OCI-LY1 (cell line): ENCODE measurements at regions not wholly inside any gene's neighbourhood (a gene's known extent, or its start where the extent isn't known, plus 50 kb on each side); places are given as distances from the start of the nearest gene placed in this dataset.
A peak's percentile ranks its signal among the peaks of the same experiment; 100 is the strongest.
"Not testable (repeated sequence)": the region's sequence is repeated elsewhere in the genome, so short reads cannot be mapped to it uniquely, and the experiment has no call there.

Source experiments
- H2AFZ ChIP-seq: fragments of 200-600 bp; sonication (generic), shearing (Covaris generic); 2 replicates; pipeline ENCODE4 v1.6.0; 2014; ENCODE audit warnings: antibody characterized with exemption, mild to moderate bottlenecking, low read length
- H3F3A ChIP-seq: fragments of 200-600 bp; sonication (generic), shearing (Covaris generic); 2 replicates; pipeline ENCODE4 v1.6.0; 2014; ENCODE audit warnings: mild to moderate bottlenecking, antibody characterized with exemption, low read length, moderate library complexity; ENCODE audit not compliant: insufficient read depth
- H3K27ac ChIP-seq: fragments of 200-600 bp; sonication (generic); 2 replicates; pipeline ENCODE4 v1.5.1; 2014; ENCODE audit warnings: low read length, mixed run types, mild to moderate bottlenecking, low read depth; ENCODE audit not compliant: poor library complexity, severe bottlenecking
- H3K27me3 ChIP-seq: fragments of 200-600 bp; sonication (generic); 2 replicates; pipeline ENCODE4 v1.6.0; 2014; ENCODE audit warnings: antibody characterized with exemption, mild to moderate bottlenecking, low read length, moderate library complexity; ENCODE audit not compliant: insufficient read depth
- H3K36me3 ChIP-seq: fragments of 200-600 bp; sonication (generic); 2 replicates; pipeline ENCODE4 v1.6.1; 2014; ENCODE audit warnings: mild to moderate bottlenecking, antibody characterized with exemption, low read length, moderate library complexity, mixed read lengths; ENCODE audit not compliant: insufficient read depth
- H3K4me1 ChIP-seq: fragments of 200-600 bp; sonication (generic); 2 replicates; pipeline ENCODE4 v1.5.1; 2014; ENCODE audit warnings: mild to moderate bottlenecking, low read length, moderate library complexity; ENCODE audit not compliant: insufficient read depth, severe bottlenecking
- H3K4me2 ChIP-seq: fragments of 200-600 bp; sonication (generic), shearing (Covaris generic); 2 replicates; pipeline ENCODE4 v1.6.1; 2014; ENCODE audit warnings: low read length
- H3K4me3 ChIP-seq: fragments of 200-600 bp; sonication (generic); 2 replicates; pipeline ENCODE4 v1.5.1; 2014; ENCODE audit warnings: low read length, low read depth, mild to moderate bottlenecking, mixed read lengths; ENCODE audit not compliant: poor library complexity, severe bottlenecking
- H3K79me2 ChIP-seq: fragments of 200-600 bp; shearing (Covaris generic); 2 replicates; pipeline ENCODE4 v1.6.1; 2016; ENCODE audit warnings: mixed run types, low read length, mixed read lengths; ENCODE audit not compliant: insufficient read depth
- H3K9ac ChIP-seq: fragments of 200-600 bp; sonication (generic), shearing (Covaris generic); 2 replicates; pipeline ENCODE4 v1.6.1; 2014; ENCODE audit warnings: mild to moderate bottlenecking, low read length, mixed read lengths
- H3K9me2 ChIP-seq: fragments of 200-600 bp; sonication (generic), shearing (Covaris generic); 2 replicates; pipeline ENCODE4 v1.6.1; 2014; ENCODE audit warnings: low read depth, mild to moderate bottlenecking, low read length, mixed read lengths
- H3K9me3 ChIP-seq: fragments of 200-600 bp; shearing (Covaris generic); 2 replicates; pipeline ENCODE4 v1.6.1; 2014; ENCODE audit warnings: low read length, mixed read lengths
- H4K20me1 ChIP-seq: fragments of 200-600 bp; sonication (generic), shearing (Covaris generic); 2 replicates; pipeline ENCODE4 v1.6.0; 2016; ENCODE audit warnings: mild to moderate bottlenecking, low read length; ENCODE audit not compliant: insufficient read depth
- CTCF ChIP-seq: fragments of 200-600 bp; sonication (generic), shearing (Covaris generic); IDR thresholded peaks from 2 replicates; pipeline ENCODE4 v1.5.1; 2017; ENCODE audit warnings: mild to moderate bottlenecking, antibody characterized with exemption, low read length, moderate library complexity, mixed read lengths
- EZH2 ChIP-seq: fragments of 200-600 bp; sonication (generic), shearing (Covaris generic); IDR thresholded peaks from 2 replicates; pipeline ENCODE4 v1.8.0; 2017; ENCODE audit warnings: borderline replicate concordance, mixed run types, mild to moderate bottlenecking, antibody characterized with exemption, low read length, moderate library complexity, mixed read lengths

- Histone ChIP-seq H3K27ac (peak overlapping the region; percentile 98), H3K9ac (peak overlapping the region; percentile 54), H3K27me3 (no peaks in the 10 kb centered on the region), H3K9me3 (no peaks in the 10 kb centered on the region), H3K4me2 (peak overlapping the region; percentile 17; the same call in 1 of the 2 replicates), H3K9me2 (no peaks in the 10 kb centered on the region), H4K20me1 (no peaks in the 10 kb centered on the region), H3K4me3 (no peak overlapping the region), H3K4me1 (peaks cover 82% of the 10 kb centered on the region), H3F3A (no peaks in the 10 kb centered on the region), H3K36me3 (no peaks in the 10 kb centered on the region), H2AFZ (no peak overlapping the region), H3K79me2 (no peaks in the 10 kb centered on the region)
- TF ChIP-seq CTCF (no peak), EZH2 (no peak)
These were observed 61.7 kb upstream of the SHLD1 start for GRCh38 chr20:5688431-5688972.

- Histone ChIP-seq H3K27me3 (no peaks in the 10 kb centered on the region), H3K4me1 (peaks cover 76% of the 10 kb centered on the region), H2AFZ (no peak overlapping the region), H3K9me2 (no peaks in the 10 kb centered on the region), H3F3A (no peaks in the 10 kb centered on the region), H3K36me3 (no peaks in the 10 kb centered on the region), H3K79me2 (no peaks in the 10 kb centered on the region), H3K4me2 (peak overlapping the region; percentile 17; the same call in 1 of the 2 replicates), H3K27ac (peak overlapping the region; percentile 98), H3K4me3 (no peak overlapping the region), H3K9ac (peak overlapping the region; percentile 54; the same call in 1 of the 2 replicates), H4K20me1 (no peaks in the 10 kb centered on the region), H3K9me3 (no peaks in the 10 kb centered on the region)
- TF ChIP-seq CTCF (no peak), EZH2 (no peak)
These were observed 62.3 kb upstream of the SHLD1 start for GRCh38 chr20:5687884-5688283.

- H3K27me3 ChIP-seq: no peaks in the 10 kb centered on the region
- no peak overlapping the region for H3K4me3 ChIP-seq
- H3K9ac ChIP-seq: peak overlapping the region; percentile 27; the same call in 1 of the 2 replicates
- H4K20me1 ChIP-seq: no peaks in the 10 kb centered on the region
- no peaks in the 10 kb centered on the region for H3K36me3 ChIP-seq
- TF ChIP-seq CTCF (no peak), EZH2 (no peak)
- no peak overlapping the region for H2AFZ ChIP-seq
- H3K4me2 ChIP-seq: peak overlapping the region; percentile 17
- no peaks in the 10 kb centered on the region for H3K79me2 ChIP-seq
- H3K9me3 ChIP-seq: no peaks in the 10 kb centered on the region
- H3F3A ChIP-seq: no peaks in the 10 kb centered on the region
- H3K27ac ChIP-seq: peak overlapping the region; percentile 98
- H3K9me2 ChIP-seq: no peaks in the 10 kb centered on the region
- H3K4me1 ChIP-seq: peaks cover 76% of the 10 kb centered on the region
These were observed 63.7 kb upstream of the SHLD1 start for GRCh38 chr20:5686384-5687105.

GRCh38 chr20:5682556-5682955, 67.6 kb upstream of the SHLD1 start:
- not testable (repeated sequence) for H3F3A ChIP-seq, H3K9me3 ChIP-seq, H3K4me3 ChIP-seq, H2AFZ ChIP-seq, H3K79me2 ChIP-seq, H4K20me1 ChIP-seq, H3K36me3 ChIP-seq, H3K27me3 ChIP-seq, H3K9ac ChIP-seq, H3K4me2 ChIP-seq, H3K9me2 ChIP-seq
- H3K27ac ChIP-seq: peak overlapping the region; percentile 64
- peaks cover 63% of the 10 kb centered on the region for H3K4me1 ChIP-seq
